ENCODE measurements at regions not wholly inside any gene's neighbourhood (a gene's known extent, or its start where the extent isn't known, plus 50 kb on each side); places are given as distances from the start of the nearest gene placed in this dataset.

- POLR2A ChIA-PET: no interaction called here
- no peaks in the 10 kb centered on the region for H4K20me1 ChIP-seq (ENCODE audit: insufficient read depth)
- H3K9ac ChIP-seq: no peak overlapping the region
- H3K9me3 ChIP-seq: peaks cover 3% of the 10 kb centered on the region; the same call in 1 of the 2 replicates
- TF ChIP-seq JUND (IDR thresholded peaks at IDR 0.05): no peak
- TF ChIP-seq USF1 (IDR thresholded peaks at IDR 0.05; ENCODE audit: borderline replicate concordance, low read depth): no peak
- no peak for TF ChIP-seq EP300 (IDR thresholded peaks at IDR 0.05; ENCODE audit: borderline replicate concordance in 1 of 2, low read depth in 1 of 2, low read length in 1 of 2)
- no peak for TF ChIP-seq MAX (IDR thresholded peaks at IDR 0.05; ENCODE audit: low read depth)
- no peak for TF ChIP-seq PBX3 (IDR thresholded peaks at IDR 0.05)
- no peak for TF ChIP-seq TAF1 (IDR thresholded peaks at IDR 0.05; ENCODE audit: borderline replicate concordance, low read depth, low read length)
- no peak for TF ChIP-seq RAD21 (IDR thresholded peaks at IDR 0.05; ENCODE audit: low read length)
- TF ChIP-seq MXI1 (IDR thresholded peaks at IDR 0.05; ENCODE audit: low read depth, low read length): no peak
- no peak for TF ChIP-seq CHD2 (IDR thresholded peaks at IDR 0.05; ENCODE audit: low read length, partially characterized antibody)
- TF ChIP-seq USF2 (IDR thresholded peaks at IDR 0.05; ENCODE audit: borderline replicate concordance, low read depth, low read length): no peak
- no peak for TF ChIP-seq NRF1 (IDR thresholded peaks at IDR 0.05; ENCODE audit: low read depth, low read length)
- no peak for TF ChIP-seq MEF2A (IDR thresholded peaks at IDR 0.05; ENCODE audit: borderline replicate concordance, low read depth)
- H3K79me2 ChIP-seq (ENCODE audit: insufficient read depth): no peaks in the 10 kb centered on the region
- no peak overlapping the region for H2AFZ ChIP-seq (ENCODE audit: low read depth)
- H3K9me2 ChIP-seq: no peaks in the 10 kb centered on the region
- H3K4me2 ChIP-seq: no peak overlapping the region
- no peaks in the 10 kb centered on the region for H3K4me1 ChIP-seq (ENCODE audit: control insufficient read depth in 1 of 2, insufficient read depth in 2 of 2, low read depth in 1 of 2, low read length in 1 of 2)
- CTCF ChIA-PET: interaction anchor here (0.7 kb wide), 1 partner anchor 476 kb away, joined by 3 read pairs; no protein-coding TSS in a partner anchor
- no peak overlapping the region for H3K4me3 ChIP-seq (ENCODE audit: low read depth in 2 of 2, low read length in 1 of 2)
- H3F3A ChIP-seq (replicated peaks; ENCODE audit: insufficient read depth): peaks cover 5% of the 10 kb centered on the region
- H3K27me3 ChIP-seq (ENCODE audit: insufficient read depth): no peaks in the 10 kb centered on the region
- WGBS (ENCODE audit: low lambda C conversion rate): 77% methylated on average over 5 of the region's 5 CpGs
- no peak overlapping the region for H3K27ac ChIP-seq (ENCODE audit: low read depth in 2 of 2, low read length in 1 of 2)
- no peak for DNase-seq
- no peaks in the 10 kb centered on the region for H3K36me3 ChIP-seq (replicated peaks in 1 of 2; ENCODE audit: control insufficient read depth in 1 of 2, insufficient read depth in 2 of 2, low read length in 1 of 2)
Observed at GRCh38 chr6:169042061-169042460, 211.6 kb downstream of the THBS2 start.

GRCh38 chr6:169041078-169041477, 212.6 kb downstream of the THBS2 start:
- Histone ChIP-seq H3K4me1 (ENCODE audit: control insufficient read depth in 1 of 2, insufficient read depth in 2 of 2, low read depth in 1 of 2, low read length in 1 of 2) (peaks cover 0 to 1% of the 10 kb centered on the region in 2 experiments; a peak in 2 of 4 replicates), H3K9me3 (peaks cover 3% of the 10 kb centered on the region; the same call in 1 of the 2 replicates), H3K27ac (ENCODE audit: low read depth in 2 of 2, low read length in 1 of 2) (no peak overlapping the region), H3K9me2 (no peaks in the 10 kb centered on the region), H3K4me2 (no peak overlapping the region), H3K27me3 (ENCODE audit: insufficient read depth) (no peaks in the 10 kb centered on the region), H3K9ac (no peak overlapping the region), H4K20me1 (ENCODE audit: insufficient read depth) (no peaks in the 10 kb centered on the region), H2AFZ (ENCODE audit: low read depth) (no peak overlapping the region), H3K4me3 (ENCODE audit: low read depth in 2 of 2, low read length in 1 of 2) (no peak overlapping the region), H3K79me2 (ENCODE audit: insufficient read depth) (no peaks in the 10 kb centered on the region), H3F3A (replicated peaks; ENCODE audit: insufficient read depth) (peaks cover 9% of the 10 kb centered on the region), H3K36me3 (replicated peaks in 1 of 2; ENCODE audit: control insufficient read depth in 1 of 2, insufficient read depth in 2 of 2, low read length in 1 of 2) (no peaks in the 10 kb centered on the region)
- TF ChIP-seq MXI1 (IDR thresholded peaks at IDR 0.05; ENCODE audit: low read depth, low read length) (no peak), GATA2 (CRISPR knock-in tag; IDR thresholded peaks at IDR 0.05) (no peak), MEF2A (IDR thresholded peaks at IDR 0.05; ENCODE audit: borderline replicate concordance, low read depth) (no peak), USF2 (IDR thresholded peaks at IDR 0.05; ENCODE audit: borderline replicate concordance, low read depth, low read length) (no peak)
- WGBS (ENCODE audit: low lambda C conversion rate): 56% methylated on average over 5 of the region's 9 CpGs
- POLR2A ChIA-PET: no interaction called here
- CTCF ChIA-PET: interaction anchor here (1.1 kb wide), 1 partner anchor 21 kb away, joined by 3 read pairs; no protein-coding TSS in a partner anchor
- DNase-seq: no peak
